AG04450 (cell line): ENCODE measurements at regions not wholly inside any gene's neighbourhood (a gene's known extent, or its start where the extent isn't known, plus 50 kb on each side); places are given as distances from the start of the nearest gene placed in this dataset.
"Not testable (repeated sequence)": the region's sequence is repeated elsewhere in the genome, so short reads cannot be mapped to it uniquely, and the experiment has no call there.

Experiments used
- CTCF ChIA-PET: fragments of 300-600, 350-600 bp; formaldehyde crosslinking; extraction: SDS; loops from one replicate; lab custom pipeline; 2022; ENCODE audit warnings: antibody characterized with exemption, inconsistent platforms; lab: Charles Lee
- POLR2A ChIA-PET: fragments of 350-600 bp; formaldehyde crosslinking; extraction: SDS; loops from one replicate; lab custom pipeline; 2021; ENCODE audit warnings: antibody characterized with exemption, inconsistent platforms; lab: Yijun Ruan, JAX
- DNase-seq: peaks from one replicate; pipeline ENCODE4 v3.0.0-alpha.2; 2011; ENCODE audit warnings: low read depth, low spot score
- H3K27ac ChIP-seq: one replicate; pipeline ENCODE4 v1.5.1; 2012; ENCODE audit warnings: low read depth, low read length, control low read depth
- H3K27me3 ChIP-seq: one replicate; pipeline ENCODE4 v1.6.0; 2012; ENCODE audit warnings: low read length; ENCODE audit not compliant: control insufficient read depth, insufficient read depth
- H3K4me3 ChIP-seq: 2 replicates; pipeline ENCODE4 v1.5.1; 2011; ENCODE audit warnings: mild to moderate bottlenecking, low read depth, low read length, control low read depth
- H3K9me3 ChIP-seq: 2 replicates; pipeline ENCODE4 v1.5.1; 2012; ENCODE audit warnings: low read length; ENCODE audit not compliant: control insufficient read depth, insufficient read depth
- CTCF ChIP-seq: IDR thresholded peaks from 2 replicates; pipeline ENCODE4 v1.5.1; 2011; ENCODE audit warnings: low read depth, low read length, control low read depth, inconsistent platforms

GRCh38 chr5:116722651-116723050, 148.0 kb upstream of the SEMA6A start:
- ChIA-PET POLR2A (no interaction called here), CTCF (no interaction called here)

GRCh38 chr5:116719106-116719505, 144.5 kb upstream of the SEMA6A start:
- Histone ChIP-seq H3K9me3 (no peaks in the 10 kb centered on the region), H3K27ac (no peak overlapping the region), H3K27me3 (no peaks in the 10 kb centered on the region), H3K4me3 (no peak overlapping the region)
- no peak for DNase-seq
- ChIA-PET CTCF (no interaction called here), POLR2A (no interaction called here)
- no peak for TF ChIP-seq CTCF

More at GRCh38 chr5:116722651-116723050, 148.0 kb upstream of the SEMA6A start:
- Histone ChIP-seq H3K27me3 (no peaks in the 10 kb centered on the region), H3K27ac (no peak overlapping the region), H3K9me3 (no peaks in the 10 kb centered on the region), H3K4me3 (no peak overlapping the region)
- no peak for TF ChIP-seq CTCF
- DNase-seq: no peak

GRCh38 chr5:116718317-116718716, 143.7 kb upstream of the SEMA6A start:
- Histone ChIP-seq H3K27ac (no peak overlapping the region), H3K4me3 (no peak overlapping the region), H3K27me3 (no peaks in the 10 kb centered on the region), H3K9me3 (no peaks in the 10 kb centered on the region)
- ChIA-PET POLR2A (no interaction called here), CTCF (no interaction called here)
- DNase-seq: no peak
- no peak for TF ChIP-seq CTCF

GRCh38 chr5:116709082-116709481, 134.5 kb upstream of the SEMA6A start:
- ChIA-PET POLR2A (no interaction called here), CTCF (no interaction called here)
- no peak overlapping the region for H3K27ac ChIP-seq

GRCh38 chr5:116705121-116705519, 130.5 kb upstream of the SEMA6A start:
- H3K27ac ChIP-seq, H3K27me3 ChIP-seq, H3K4me3 ChIP-seq, POLR2A ChIA-PET, DNase-seq, H3K9me3 ChIP-seq, CTCF ChIA-PET: not testable (repeated sequence)

More at GRCh38 chr5:116709082-116709481, 134.5 kb upstream of the SEMA6A start:
- DNase-seq: no peak
- Histone ChIP-seq H3K4me3 (no peak overlapping the region), H3K9me3 (no peaks in the 10 kb centered on the region), H3K27me3 (no peaks in the 10 kb centered on the region)
- no peak for TF ChIP-seq CTCF

GRCh38 chr5:116703941-116704340, 129.3 kb upstream of the SEMA6A start:
- TF ChIP-seq CTCF: no peak
- CTCF ChIA-PET: no interaction called here
- Histone ChIP-seq H3K27ac (no peak overlapping the region), H3K27me3 (no peaks in the 10 kb centered on the region), H3K9me3 (no peaks in the 10 kb centered on the region), H3K4me3 (no peak overlapping the region)
- no peak for DNase-seq
- POLR2A ChIA-PET: no interaction called here
